HG02885 (cell line): ENCODE measurements at regions not wholly inside any gene's neighbourhood (a gene's known extent, or its start where the extent isn't known, plus 50 kb on each side); places are given as distances from the start of the nearest gene placed in this dataset.
A peak's percentile ranks its signal among the peaks of the same experiment; 100 is the strongest.

Source experiments
- ATAC-seq: cut with Tn5 transposase; IDR thresholded peaks from one replicate; pipeline ENCODE4 v1.9.1; 2021; ENCODE audit warnings: mild to moderate bottlenecking; ENCODE audit not compliant: unreplicated experiment, poor library complexity

DNA sequence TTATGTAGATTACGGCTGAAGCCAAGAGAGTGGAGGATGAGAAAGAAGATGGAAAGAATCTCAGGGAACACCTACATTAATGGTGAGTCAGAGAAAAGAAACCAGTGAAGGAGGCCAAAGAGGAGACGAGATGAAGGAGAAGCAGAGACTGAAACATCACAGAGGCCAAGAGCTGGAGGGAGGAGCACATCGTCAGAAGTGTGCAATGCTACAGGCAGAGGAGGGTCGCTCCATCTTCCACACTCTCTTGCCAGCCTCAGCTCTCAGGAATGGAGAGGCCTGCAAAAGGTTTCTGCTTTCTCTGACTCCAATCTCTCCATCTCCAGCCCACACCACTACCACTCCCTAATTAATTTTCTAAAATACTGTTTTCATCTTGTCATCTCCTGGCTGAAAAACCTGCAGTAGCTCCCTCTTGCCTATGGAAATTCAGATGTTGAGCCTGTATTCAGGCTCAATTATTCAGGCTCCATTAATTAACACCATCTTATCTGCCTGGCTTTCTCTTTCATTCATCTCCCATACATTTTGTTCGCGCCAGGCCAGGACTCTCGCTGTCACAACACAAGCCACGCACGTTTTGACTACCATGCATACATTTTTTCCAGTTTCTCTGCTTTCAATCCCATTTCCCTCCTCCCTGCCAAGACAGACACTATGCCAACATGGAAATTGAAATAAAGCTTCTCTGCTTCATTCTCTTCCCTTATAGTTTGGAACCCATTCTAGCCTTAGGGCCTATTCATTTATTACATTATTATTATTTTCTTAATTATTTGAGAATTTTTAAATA lies 165.8 kb downstream of the INHBA start:
- ATAC-seq = no peak

DNA sequence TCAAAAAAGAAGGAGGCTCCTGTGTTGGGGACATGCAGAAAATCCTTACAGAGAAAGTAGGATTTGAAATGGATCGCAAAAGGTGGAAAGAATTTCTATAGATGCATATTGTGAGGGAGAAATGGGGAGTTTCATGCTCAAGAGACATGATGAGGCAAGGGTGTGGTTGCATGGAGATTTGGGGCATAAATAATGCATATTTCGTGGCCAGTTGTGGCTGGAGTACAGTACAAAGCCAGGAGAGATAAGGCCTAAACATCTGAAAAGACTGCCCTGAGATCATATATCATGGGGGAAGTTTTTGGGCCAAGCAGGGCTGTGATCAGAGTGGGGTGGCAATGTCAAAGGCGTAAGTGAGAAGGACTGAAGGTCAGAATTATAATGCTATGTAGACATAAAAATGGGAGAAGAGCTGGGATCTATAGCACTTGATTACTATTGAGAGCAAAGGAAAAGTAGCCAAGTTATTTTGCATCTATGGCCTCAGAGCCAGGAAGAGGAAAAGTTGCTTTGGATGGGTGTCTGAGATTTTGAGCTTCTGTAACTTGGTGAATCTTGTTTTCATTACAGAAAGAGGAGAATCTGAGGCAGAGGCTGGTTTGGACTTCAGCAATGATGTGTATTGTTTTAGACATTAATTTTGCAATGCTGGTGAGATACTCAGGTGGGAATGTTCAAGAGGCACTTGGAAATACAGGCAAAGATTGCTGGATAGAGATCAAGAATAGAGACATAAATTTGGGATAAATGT lies 166.6 kb downstream of the INHBA start:
- ATAC-seq = no peak

DNA sequence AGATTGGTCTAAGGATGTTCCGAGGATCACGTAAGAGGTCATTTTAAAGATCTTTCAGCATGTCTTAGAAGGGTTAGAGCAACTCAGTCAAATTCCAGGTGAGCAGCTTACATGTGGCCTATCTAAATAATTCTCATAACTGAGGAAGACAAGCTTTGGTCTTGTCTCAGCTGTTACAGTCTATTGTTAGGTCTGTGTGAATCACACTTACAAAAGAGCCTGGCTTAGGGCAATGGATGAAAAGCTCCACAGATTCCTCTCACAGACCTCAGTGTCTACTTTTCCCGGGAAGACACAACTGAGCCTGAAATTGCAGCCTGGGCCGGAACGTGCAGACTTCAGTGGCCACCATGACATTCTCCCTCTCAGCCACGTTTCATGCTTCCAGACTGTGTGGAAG lies 173.1 kb downstream of the INHBA start:
- ATAC-seq = no peak

DNA sequence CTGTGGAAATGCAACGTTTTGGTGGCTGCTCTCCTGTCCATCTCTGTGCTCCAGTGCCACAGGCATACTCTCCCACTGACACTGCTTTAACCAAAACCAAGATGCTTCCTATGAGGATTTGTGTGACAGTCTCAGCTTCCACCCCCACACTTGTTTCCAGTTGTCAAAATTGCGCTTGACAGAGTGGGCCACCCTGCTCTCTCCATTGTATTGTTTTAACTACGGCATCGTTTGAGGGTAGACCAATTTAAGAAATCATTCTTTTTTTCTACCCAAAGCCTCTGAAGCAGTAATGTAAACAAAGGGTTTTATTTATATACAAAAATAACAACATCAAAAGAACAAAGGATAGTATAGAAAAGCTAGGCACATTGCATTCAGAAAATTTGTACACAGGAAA lies 178.0 kb downstream of the INHBA start:
- ATAC-seq = no peak

DNA sequence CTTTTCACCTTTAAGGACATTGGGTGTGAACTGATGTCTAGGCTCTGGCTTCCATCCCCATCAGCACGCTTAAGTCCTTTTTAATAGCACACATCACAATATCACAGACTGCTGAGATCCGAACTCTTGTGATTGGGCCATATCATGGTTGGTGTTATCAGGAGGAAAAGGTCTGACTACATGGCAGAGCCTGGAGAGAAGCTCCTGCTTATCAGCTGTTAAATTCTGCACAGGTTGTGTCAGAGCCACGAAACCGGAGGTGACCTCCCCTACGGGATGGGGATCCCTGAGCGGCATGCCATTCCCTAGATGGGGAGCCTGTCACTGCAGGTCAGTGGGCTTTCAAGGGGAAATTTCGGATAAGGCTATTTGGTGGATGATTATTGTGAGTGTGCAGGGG lies 182.4 kb downstream of the INHBA start:
- no peak for ATAC-seq

DNA sequence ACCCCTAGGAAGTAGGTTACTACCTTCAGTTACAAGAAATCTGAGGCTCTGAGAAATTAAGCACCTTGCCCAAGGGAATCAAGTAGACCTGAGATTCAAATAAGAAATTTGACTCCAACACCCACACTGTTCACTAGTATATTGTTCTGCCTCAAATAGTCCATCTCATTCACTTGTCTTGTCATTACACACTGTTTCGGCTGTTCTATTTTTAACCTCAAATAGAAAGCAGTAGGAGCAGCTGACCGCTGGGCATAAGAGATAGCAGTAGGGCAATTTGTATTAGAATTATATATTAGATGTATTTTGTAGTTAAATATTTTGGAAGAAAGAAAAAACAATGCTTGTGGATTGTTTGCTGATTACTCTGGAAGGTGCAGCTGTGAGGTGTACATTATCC lies 185.1 kb downstream of the INHBA start:
- no peak for ATAC-seq

DNA sequence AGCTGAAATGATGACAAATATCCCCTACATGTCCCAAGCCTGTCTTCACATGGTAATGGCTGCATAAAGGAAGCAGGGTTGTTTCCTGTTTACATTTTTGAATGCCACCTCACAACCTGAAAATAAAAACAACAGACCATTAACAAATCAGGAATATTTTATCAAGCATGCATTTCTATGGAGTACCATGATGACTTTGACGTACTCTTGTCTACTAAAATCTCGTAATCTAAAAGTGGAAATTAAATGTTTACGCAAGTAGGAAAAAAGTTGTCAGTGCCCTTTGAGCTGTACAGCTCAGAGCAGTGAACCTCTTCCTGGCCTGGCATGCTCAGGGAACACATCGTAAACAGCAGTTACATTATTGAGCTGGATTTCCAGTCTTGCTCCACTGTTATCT lies 194.1 kb downstream of the INHBA start:
- ATAC-seq = no peak

DNA sequence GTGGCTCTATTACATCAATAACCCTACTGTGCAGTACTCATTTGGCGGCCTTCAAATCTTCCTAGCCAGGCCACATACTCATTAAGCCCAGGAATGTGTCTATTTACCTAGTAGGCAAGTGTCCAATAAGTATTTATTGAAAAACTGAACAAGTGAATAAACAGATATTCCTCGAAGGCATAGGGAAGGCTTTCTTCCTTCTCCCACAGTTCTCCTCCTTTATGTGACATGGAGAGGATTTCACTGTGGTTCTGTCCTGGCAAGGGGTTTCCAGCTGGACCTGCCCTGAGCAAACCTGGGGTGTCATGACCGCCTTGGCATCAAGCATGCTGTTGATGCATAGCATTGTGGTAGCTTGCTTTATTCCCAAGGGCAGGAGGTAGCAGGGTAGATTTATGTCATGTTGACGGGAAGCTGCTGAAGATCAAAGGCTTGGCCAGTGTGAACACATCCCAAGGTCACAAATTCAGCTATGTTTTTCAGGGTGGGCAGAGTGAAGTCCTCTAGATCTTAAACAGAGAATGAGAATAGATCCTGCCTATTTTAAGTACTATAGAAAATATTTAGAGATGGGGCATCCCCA lies 195.1 kb downstream of the INHBA start:
- no peak for ATAC-seq

DNA sequence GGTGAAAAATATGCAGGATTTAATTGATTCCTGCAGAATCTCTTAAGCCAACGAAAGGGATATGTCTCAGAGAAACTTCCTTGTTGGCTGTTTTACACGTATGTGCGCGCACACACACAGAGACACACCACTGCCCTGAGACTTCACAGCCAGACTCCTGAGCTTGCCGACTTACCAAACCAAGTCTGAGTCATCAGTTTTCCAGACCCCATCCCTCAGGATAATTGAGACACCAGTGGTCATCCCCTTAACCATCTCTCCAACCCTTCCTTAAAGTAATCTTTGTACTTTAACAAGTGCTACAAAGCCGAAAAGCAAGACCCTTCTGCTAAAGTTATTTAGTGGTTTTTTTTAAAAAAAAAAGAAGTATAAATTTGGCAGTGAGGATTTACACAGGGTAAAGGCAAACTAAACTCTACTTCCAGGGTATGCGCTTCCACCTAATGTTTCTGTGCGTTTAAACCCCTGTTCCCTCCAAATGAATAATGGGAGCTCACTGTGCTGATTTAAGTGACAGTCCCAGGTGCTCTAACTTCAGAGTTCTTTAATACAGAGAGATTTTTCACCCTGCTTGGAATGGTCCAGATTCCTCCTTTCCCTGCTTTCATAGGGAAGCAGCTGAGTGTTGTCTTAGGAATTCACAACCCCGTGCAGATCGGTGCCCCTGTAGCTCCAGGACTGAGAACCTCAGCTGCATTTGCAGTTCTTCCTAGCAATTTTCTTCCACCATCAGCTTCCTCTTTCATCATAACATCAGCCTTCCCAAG lies 198.5 kb downstream of the INHBA start:
- ATAC-seq = no peak

DNA sequence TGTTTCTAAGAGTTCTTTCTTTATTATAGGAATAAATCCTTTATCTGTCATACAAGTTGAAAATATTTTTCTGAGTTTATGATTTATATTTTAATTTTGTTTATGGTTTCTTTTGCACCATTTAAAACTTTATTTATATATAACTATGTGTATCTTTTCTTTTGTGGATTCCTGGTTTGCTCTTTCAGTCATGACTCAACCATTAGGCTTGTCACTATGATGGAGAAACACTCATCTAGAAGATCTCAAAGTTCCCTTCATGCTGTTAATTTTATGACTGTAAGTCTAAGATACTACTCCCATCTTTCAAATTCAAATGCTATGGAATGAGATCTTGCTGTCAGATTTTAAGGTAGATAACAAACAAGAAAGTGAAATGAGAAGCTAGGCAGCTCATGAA lies 199.5 kb downstream of the INHBA start:
- ATAC-seq = no peak

DNA sequence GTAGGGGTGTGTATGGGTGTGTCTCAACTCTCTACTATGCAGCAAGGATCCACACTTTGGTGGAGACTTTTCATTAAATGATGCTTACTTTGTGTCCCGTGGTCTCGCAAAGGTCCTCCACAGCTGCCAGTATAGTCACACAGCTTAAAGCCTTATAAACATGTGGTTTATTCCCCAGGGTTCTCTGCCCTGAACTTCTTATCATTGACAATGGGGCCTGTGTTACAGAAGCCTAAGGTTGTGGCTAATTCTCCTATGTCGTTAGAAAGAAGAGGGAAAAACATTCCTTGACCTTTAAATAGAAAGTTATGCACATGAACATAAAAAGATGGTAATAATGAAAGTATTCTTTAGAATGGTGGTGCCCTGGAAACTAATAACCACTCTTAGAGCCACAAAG lies 201.4 kb downstream of the INHBA start:
- ATAC-seq = no peak

DNA sequence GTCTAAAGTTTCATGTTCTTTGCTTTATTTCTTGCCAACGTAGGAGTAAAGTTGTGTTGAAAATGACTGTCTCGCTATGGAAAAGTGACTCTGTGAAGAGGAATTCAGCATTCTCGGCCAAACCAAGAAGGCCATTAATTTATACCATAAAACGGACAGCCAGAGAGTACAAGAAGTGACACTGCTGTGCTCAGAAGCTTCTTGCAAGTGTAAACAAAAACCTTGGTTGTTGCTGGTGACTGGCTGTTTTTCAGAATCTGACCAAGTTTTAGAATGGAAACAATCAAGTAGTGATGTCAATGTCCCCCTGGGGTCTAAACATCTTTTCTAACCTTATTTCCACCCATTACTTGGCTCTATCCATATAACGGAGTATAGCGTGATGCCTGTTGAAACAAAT lies 201.9 kb downstream of the INHBA start:
- no peak for ATAC-seq

DNA sequence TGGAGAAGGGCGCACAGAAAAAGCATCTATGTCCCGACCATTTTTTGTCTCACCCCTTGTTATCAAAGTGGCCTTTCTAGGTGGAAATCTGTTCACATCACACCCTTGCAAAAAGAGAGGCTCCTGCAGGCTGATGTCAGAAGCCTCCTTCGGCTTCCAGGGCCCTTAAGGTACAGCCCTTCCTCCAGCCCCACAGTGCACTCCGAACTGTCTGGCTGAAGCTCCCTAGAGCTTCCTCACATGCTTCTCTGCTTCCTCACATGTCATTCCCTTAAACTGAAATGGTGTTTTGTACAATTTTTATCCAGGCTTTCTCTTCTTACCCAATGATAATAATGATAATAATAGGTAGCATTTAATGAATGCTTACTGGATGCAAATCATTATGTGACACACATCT lies 210.3 kb downstream of the INHBA start:
- ATAC-seq = no peak

DNA sequence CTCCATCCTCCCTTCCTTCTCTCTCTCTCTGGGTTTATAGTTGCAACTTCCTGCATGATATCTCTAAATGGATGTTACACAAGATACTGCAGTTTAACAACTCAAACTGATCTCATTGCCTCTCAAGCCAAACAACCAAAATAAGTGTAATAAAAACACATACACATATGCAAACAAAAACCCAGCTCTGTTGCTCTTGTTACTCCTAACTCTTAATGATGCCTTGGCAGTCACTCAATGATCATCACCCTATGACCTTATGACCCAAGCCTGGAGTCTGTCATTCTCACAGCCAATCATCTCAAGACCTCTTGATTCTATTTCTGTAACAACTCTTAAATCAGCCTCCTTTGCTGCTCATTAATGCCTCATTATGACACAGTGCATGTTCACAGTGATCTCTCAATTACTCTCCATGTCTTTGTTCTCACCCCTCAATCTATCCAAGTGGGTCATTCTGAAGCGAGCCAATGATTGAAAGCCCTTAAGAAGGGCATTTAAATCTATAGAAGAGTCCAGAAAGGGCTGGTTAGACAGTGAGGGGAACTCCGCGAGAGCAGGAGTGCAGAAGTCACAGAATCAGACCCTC lies 210.9 kb downstream of the INHBA start:
- ATAC-seq = no peak

DNA sequence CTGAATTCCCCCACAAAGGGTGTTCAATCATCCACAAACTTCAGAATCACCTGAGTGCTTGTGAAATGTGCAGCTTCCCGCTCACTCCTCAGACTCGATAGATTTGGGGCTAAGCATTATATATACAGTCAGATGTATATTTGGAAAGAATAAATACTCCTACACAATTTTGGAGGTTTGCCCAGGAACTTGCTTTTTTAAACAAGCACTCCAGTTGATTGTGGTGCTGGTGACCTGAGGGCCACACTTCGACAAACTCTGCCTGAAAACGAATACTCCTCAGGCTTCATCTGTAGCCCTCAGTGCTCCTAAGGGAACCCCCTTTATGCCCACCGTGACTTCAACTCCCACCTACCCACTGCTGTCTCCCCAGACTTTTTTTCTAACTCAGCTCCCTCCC lies 211.6 kb downstream of the INHBA start:
- no peak for ATAC-seq

DNA sequence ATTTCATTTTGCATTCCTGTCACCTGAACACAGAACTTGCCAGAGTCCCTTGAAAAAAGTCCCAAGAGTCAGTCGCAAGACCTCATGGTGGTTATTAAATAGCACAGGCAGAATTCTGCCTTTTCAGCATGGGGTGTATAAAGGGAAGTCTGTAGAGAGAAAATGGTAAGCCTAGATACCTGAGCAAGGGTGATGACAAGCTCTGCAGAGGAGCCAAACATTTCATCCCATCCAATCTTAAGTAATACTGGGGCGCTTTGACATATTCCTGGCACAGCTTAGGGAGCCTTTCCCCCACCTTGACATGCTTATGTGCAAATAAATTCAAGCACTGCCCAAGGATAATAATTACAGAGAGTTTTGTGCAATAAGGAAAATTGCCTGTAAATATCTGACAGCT lies 213.0 kb downstream of the INHBA start:
- ATAC-seq = no peak

DNA sequence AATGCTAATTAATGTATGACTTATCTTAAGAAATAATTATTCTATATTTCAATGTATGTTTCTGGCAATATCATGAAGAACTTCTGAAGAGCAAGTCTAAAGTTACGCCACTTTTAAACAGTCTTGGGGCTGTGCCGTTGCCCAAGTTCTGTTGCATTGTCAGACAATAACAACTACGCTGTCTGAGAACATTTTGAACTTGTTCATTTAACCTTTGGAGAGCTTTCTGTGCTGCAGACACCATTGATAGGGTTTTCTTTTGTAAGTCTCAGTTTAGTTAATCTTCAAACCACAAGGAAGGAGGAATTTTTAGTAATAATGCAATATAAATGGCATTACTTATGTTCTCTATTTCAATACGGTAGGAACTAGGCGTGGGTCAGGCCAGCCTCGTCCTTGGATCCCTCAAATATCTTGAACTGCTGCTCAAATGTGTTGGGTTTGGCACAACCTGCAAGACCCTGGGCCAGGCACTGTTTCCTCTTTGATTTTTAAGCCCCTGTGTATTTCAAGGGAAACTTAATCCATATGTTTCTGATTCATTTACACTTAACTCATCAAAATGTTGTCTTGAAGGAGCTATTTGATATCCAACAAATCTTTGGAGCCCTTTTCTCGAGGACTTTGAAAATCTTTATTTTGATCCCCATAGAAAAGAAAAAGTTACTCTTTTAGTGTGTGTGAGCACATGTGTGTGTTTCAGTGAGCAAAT lies 215.5 kb downstream of the INHBA start:
- no peak for ATAC-seq

DNA sequence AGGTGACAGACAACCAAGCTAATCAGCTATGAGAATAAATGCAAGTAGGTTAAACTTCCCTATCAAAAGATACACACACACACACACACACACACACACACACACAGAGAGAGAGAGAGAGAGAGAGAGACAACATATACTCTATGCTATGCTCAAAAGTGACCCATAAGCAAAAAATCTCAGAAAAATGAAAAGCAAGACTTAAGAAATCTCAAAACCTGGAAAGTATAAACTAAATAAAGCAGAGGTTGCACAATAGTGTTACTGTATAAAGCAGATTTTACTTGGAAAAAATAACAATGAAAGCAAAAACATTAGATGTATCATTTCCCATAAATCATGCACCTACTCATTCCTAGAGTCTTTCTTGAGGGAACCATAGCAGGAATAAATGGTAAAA lies 221.5 kb downstream of the INHBA start:
- ATAC-seq = no peak

DNA sequence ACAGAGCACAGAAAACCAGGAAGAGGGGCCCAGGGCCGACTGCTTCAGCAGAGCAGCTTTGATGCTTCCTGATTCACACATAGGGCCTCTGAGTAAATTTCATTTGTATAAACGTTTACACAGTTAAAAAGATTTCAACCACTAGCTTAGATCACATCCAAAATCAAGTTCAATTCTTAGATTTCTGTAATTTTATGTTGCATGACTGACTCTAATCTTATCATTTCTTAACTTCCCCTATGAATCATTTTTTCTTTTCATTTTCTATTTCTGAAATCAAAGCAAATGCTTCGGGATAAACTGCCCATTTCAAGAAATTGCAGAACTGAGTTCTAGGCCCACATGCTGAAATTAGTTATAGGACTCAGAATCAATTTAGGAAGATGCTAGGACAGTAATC lies 224.7 kb downstream of the INHBA start:
- ATAC-seq = peak; percentile 32

DNA sequence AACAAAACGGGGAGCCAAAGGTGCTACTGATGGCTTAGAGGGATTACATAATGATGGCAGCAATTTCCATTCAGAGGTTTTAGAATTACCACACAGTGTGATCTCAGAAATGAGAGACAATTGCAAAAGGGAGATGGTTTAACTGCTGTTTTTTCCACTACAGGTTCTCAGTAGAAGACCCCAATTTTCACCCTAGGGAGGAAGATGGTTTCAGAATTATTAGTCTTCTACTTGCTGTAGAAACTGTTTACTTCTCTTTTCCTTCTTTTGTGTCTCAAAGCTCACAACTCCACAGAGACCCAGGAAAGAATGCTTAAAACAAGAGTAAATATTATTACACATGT lies 226.5 kb downstream of the INHBA start:
- ATAC-seq = peak; percentile 57
